Stomach (tissue), 4 donors: ENCODE measurements at regions not wholly inside any gene's neighbourhood (a gene's known extent, or its start where the extent isn't known, plus 50 kb on each side); places are given as distances from the start of the nearest gene placed in this dataset.

ENCODE experiments used
- CTCF ChIP-seq, 7 experiments: fragments of 450-650 bp in 4 of 7; fragments of 200-600 bp in 3 of 7; sonication (generic) in 3 of 7; IDR thresholded peaks; one replicate each; pipeline ENCODE4 v1.5.1; 2016 to 2019; ENCODE audit warnings: antibody characterized with exemption in 7 of 7, control low read depth in 2 of 7, mild to moderate bottlenecking in 1 of 7
- EP300 ChIP-seq: sonication (generic); formaldehyde crosslinking; IDR thresholded peaks from one replicate; pipeline ENCODE4 v1.6.1; 2017; ENCODE audit warnings: antibody characterized with exemption
- POLR2A ChIP-seq, 4 donors: fragments of 450-650 bp; IDR thresholded peaks; one replicate each; pipeline ENCODE4 v1.6.1; 2016; ENCODE audit warnings: antibody characterized with exemption in 4 of 4, control low read depth in 2 of 4, mild to moderate bottlenecking in 1 of 4, moderate library complexity in 1 of 4
- POLR2AphosphoS5 ChIP-seq, 3 donors: sonication (generic); formaldehyde crosslinking; IDR thresholded peaks; one replicate each; pipeline ENCODE4 v1.6.1; 2016; ENCODE audit warnings: antibody characterized with exemption in 3 of 3

- TF ChIP-seq CTCF (IDR thresholded peaks at IDR 0.05), result no peak
- TF ChIP-seq POLR2A (IDR thresholded peaks at IDR 0.05), result no peak
- no peak for TF ChIP-seq POLR2AphosphoS5 (IDR thresholded peaks at IDR 0.05)
- no peak for TF ChIP-seq EP300
Measured at GRCh38 chr10:59523851-59524250, 161.5 kb upstream of the FAM13C start.
